Activated CD4-positive, CD25-positive, alpha-beta regulatory T cell treated with anti-CD3 and anti-CD28 coated beads, Interleukin-2, amount 50 U/mL, for 72 hours (primary cell): ENCODE measurements at regions not wholly inside any gene's neighbourhood (a gene's known extent, or its start where the extent isn't known, plus 50 kb on each side); places are given as distances from the start of the nearest gene placed in this dataset.

Experiments
- DNase-seq: peaks from one replicate; pipeline ENCODE4 v3.0.0; 2021

DNA sequence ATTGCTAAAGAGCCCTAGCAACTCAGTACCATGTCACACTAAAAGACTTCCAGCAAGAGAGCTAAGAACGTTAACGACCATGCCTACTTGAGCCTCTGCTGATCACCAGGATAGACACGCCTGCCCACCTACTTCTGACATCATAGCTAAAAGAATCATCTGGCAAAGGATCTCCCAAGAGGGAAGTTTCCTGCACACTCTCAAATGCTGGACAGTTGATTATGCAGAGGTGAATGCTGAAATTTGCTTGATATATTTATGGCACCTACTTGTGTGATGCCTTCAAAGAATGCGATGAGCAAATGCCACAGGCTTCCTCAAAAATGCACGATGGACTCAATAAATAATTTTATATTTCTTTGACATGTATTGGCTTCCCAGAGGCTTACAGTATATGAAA lies 113.6 kb downstream of the GALC start:
- DNase-seq = no peak

DNA sequence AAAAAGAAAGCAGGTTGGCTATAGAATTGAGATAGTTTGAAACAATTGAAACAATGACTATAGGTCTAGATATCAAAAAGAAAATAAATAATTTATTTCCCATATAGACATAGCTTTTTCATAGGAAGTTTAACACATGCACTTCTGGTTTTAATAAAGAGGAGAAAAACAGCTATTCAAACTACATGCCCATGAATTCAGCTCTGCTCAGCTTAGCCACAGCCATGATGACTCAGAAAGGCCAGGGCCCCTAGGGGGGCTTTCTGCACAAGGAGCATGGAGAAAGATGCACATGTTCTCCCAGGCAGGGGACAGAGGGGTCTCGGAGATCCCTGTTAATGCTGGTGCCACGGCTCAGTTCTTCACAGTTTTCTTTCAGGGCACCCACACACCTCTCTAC lies 114.0 kb downstream of the GALC start:
- DNase-seq = no peak

DNA sequence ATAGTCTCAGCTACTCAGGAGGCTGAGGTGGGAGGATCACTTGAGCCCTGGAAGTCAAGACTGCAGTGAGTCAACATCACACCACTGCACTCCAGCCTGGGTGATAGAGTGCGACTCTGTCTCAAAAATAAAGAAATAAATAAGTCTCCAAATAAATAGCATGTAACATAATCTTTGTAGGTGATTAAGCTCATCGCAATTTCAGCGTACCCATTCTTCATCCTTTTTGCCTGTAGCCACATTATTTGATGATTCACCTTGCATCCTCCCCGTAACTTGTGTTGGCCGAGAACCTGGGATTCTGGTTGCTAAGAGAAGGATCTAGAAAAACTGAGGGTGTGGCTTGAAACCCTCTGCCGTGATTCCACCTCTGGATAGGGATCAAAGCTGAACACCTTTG lies 115.1 kb downstream of the GALC start:
- no peak for DNase-seq

DNA sequence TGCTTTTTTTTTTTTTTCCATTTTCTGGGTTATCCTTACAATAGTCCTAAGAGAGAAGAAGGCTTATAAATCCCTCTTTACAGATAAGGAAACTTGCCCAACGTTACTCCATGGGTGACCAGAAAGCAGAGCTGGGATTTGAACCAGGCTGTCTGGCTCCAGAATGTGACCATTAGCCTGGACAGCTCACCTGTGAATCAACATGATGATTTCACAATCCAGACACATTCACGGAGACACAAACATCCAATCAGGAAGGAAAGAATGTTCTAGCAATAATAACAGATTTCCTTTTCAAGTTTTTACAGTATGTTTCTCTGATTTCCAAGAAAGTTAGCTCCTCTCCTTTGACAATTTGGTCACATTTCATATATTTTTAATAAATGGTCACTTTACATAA lies 118.3 kb downstream of the GALC start:
- DNase-seq = no peak

DNA sequence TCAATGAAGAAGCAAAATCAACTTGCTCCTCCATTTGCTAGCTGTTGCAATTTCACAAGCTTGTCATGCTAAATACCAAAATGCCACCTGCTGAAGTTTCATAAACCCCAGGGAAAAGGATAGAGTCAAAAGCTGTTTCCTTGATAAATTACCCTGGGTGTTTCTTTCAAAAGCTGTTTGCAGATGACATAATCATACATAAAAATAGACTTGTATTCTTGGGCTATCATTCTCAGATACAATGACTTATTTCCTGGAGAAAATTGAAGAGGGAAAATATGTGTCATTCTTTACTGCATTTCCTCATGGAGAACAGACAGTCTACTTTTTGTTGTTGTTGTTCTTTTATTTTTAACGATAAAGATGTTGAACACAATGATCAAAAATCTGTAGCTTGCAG lies 119.2 kb downstream of the GALC start:
- DNase-seq = no peak

DNA sequence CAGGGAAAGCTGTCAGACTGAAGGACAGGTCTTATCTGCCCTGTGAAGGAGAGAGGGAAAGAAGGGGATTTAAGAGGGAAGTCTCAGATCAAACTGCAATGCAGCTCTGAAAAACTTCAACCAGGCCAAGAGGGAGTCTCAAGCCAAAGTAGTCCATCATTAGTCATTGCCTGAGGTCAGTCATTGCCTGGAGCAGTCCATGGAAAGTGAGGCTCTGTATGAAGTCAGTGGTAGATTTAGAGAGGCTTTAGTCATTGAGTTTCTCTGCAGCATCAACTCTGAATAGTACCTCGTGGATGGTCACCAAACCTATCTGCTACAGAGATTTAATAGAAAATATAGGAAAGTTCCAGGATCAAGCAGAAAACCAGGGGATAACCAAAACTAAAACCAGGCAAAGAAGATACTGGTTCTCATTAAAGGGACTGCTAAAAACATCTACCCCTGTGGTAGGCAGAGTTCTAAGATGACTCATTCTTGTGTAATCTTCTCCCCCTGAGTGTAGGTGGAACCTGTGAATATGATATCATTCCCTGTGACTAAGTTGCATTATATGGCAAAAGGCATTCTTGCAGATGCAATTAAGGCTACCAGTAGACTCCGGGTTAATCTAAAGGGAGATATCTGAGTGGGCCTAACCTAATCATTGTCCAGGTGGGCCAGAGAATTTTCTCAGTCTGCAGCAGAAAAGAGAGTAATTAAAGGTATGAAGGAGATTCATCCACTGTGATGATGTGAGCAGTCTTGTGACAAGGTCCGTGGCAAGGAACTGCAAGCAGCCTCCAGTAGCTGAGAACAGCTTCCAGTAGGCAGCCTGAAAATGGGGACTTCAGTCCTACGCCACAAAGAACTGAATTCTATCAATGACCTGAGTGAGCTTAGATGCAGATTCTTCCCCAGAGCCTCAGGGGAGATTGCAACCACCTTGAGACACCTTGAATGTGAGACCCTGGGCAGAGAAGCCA lies 123.1 kb downstream of the GALC start:
- DNase-seq = no peak

DNA sequence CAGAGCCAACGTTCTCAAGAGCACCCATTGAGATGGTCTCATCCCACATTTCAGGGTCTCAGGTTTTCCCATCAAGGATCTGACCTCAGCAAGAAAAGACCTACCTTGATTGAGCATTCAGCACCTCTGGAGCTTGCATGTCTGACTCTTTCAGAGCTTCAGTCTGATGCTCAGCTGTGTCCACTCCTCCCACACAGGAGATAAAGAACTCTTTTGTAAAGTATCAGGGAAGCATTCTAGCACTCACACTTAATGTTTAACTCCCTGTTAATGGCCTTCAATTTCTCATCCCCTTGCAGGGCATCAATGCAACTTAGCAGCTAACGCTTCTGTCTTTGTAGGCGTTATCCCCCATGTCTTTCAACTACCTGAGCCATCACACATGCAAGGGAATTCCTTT lies 124.1 kb downstream of the GALC start:
- no peak for DNase-seq

DNA sequence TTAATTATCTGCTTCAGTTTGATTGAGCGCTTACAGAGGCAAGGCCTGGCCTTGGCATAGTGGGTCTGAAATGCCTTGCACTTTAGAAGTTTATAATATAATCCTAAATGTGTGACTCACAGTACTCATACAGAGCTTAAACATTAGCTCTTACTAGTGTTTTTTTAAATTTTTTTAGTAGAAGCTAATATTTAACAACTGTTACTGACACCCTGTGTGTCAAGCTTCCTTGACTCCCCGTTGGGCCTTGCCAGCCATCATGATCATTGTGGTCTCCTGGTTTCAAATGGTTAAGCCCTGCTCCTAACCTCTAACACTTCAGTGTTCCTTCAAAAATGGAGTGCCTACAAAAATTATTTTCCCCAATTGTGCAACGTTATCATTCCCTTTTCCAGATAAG lies 126.9 kb downstream of the GALC start:
- DNase-seq = no peak

DNA sequence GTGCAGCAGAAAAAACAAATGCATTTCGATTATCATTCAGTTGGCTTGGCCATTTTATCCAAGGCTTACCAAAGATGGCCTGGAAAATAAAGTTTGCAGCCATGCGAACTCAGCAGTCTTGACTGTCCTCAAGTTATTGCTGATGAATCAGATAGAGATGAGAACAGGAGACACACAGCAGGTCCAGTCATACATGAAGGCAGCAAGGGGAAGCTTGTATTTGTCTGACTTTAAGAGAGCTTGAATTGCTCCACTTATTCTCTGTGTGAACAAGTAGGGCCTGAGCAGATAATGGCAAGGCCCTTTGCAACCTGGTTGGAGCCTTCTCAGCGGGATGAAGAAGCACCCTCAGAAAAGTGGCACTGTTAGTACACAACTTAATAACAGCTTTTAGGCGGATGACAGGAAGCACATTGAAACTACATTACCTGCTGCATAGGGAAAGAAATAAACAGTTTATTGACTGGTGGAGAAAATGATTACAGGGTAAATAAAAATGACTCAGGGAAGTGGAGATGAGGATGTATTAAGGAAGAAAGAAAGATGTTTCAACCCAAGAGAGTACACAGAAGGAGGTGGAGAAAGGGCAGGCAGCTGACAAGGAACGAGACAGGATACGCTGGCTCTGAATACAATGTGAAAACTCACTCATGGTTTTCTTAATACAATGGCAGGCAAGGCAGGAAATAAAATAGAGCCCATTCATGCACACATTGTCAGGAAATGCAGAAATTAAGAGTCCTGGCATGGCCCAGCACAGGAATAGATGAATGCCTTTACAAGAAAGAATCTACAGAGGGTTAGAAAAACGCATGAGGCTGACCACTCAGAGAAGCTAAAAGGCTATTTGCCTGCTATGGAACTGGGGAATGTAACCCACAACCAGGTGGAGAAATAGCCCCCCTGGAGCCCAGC lies 128.4 kb downstream of the GALC start:
- DNase-seq = no peak

DNA sequence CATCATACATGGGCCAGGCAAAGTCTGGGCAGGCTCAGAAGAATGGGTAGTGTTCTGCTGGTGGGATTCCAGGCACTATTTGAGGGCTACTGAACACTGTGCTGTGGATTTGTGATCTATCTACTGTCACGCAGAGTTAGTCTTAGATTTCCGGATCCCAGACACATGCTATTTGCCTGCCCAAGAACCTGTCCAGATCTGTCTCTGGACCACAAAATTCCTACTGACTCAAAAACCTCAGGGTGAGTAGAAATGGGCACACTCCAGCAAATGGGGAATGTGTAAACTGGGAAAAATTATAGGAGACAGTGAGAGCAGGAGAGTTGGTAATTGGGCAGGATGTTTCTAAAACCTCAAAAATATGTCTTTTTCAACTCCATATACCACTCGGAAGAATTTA lies 129.9 kb downstream of the GALC start:
- no peak for DNase-seq

DNA sequence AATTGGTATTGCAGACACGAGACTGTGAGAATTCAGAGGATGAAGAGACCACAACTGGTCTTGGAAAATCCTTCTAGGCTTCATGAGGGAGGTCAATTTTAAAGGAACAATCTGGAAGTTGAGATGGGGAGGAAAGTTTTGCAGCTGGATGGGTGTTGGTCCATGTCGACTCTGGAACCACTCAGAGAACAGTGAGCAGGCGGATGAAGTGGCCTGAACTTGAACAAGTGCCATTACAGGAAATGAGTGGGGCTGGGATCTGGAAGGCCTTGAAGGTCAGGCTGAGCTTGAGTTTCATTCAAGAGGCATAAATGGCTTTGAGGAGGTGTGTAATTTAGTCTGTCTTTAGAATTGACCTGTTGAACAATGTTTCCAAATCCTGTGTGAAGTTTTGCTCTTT lies 140.9 kb downstream of the GALC start:
- no peak for DNase-seq

DNA sequence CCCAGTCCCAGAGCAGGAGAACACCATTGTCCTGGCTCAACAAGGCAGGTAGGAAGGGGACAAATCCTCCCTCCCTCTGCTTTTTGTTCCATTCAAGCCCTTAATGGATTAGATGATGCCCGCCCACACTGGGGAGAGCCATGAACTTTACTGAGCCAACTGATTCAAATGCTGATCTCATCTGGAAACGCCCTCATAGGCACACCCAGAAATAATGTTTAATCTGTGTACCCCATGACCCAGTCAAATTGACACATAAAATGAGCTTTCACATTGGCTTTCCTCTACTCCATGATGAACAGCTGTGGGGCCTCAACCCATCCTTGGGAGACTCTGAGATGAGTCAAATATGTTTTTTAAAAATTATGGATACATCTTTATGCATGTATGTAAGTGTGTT lies 141.8 kb downstream of the GALC start:
- no peak for DNase-seq

DNA sequence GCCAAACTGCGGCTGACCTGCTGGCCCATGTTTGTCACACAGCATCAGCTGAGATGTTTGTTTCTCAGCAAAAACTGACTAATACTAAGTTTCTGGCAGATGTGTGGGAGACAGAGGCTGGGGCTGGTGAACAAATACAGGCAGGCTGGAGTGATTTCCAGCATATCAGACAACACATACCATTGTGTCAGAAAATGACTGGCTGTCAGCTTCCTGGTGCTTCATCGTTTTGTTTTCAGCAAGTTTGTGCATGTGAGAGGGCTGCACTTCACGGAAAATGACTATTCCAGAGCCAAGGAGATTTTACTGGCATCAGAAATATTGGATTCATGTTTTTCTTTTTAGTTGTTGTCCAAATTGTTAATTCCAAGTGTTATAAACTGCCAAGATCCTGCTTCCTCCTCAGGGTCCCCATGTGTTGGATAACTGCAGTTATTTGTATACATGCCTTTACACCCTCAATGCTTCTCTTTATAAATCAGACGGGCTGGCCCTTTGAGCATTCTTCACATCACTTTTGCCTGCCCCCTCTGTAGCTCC lies 145.7 kb downstream of the GALC start:
- DNase-seq = no peak

DNA sequence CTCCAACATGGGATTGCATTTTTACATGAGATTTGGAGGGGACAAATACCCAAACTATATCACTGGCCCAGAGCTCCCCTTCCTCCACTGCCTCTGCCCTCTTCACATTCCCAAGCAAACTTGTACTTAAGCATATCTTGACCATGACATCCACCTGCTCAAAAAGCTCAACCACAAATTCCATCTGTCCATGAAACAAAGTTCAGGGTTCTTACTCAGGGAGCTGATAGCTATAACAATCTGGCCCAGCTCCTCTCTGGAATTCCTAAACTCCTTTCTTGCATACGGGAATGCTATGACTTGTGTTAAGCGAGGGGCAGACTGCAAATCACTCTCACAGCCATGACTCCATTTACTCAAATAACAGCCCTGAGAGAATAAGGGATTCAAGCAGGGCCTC lies 152.1 kb downstream of the GALC start:
- DNase-seq = no peak

DNA sequence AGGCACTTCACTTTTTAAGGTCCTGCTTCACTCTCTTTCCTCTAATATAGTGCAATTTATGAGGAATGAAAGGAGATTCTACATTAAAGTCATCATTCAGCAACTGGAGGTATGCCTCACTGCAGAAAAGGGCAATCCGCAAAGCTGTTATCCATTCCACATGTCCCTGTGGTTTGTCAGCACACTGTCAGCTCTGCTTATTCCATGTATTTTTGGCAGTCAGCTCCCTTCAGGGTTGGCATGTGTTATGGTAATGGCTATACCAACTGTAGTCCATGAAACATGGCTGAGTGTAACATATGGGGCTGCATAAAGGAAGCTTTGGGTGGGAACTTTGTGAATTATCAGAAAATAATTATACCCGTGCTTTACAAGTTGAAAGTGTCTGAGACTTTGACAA lies 154.1 kb downstream of the GALC start:
- DNase-seq = no peak

DNA sequence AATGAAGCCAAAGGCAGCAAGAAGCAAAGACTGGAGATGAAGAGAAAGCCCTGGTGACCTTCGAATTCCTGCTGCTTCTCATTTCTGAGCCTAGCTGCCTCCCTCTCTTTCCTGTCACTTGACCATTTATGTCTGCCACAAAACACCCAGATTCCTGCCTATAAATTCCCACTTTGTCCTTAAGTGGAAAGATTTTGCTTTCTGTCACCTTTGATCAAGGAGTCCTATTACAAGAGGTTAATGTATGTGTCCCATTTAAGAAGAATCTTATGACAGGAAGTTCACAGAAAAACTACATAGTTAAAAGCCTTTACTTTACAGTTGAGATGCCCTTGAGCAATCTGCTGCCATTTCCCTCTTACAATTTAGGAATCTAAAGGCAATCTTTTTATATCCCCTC lies 155.7 kb downstream of the GALC start:
- no peak for DNase-seq

DNA sequence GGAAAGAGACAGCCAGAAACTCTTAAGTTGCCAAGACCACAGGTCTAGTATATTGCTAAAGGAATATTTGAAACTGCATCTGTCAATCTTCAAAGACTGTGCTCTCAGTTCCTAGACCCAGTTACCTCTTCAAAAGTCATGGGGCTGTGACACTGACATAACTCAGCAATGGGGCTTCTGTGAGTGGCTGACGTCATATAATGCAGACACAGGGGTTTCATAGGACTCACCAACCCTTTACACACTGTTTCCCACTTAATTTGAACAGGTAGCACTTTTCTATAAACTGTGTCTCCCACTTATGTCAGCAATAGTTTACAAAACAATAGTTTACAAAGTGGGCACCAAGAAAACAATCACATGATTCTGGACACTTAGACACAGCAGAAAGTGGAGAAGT lies 158.4 kb downstream of the GALC start:
- no peak for DNase-seq

DNA sequence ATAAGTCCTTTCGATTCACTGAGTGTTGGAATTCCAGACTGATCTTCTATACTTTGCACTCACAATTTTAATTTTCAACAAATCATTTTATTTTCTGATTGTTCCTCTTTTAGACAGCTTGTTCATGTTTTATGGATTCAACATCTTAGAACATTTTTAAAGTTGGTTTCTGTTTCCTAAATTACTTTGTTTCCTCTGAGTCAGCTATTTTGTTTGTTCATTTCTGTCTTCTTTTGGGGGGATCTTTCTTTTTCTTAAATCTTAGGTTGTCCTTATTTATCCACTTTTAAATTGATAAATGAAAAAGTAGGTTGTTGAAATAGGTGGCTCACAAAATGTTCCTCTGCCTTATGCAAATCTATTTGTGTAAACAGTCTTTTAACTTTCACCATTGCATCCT lies 160.0 kb downstream of the GALC start:
- DNase-seq = no peak

DNA sequence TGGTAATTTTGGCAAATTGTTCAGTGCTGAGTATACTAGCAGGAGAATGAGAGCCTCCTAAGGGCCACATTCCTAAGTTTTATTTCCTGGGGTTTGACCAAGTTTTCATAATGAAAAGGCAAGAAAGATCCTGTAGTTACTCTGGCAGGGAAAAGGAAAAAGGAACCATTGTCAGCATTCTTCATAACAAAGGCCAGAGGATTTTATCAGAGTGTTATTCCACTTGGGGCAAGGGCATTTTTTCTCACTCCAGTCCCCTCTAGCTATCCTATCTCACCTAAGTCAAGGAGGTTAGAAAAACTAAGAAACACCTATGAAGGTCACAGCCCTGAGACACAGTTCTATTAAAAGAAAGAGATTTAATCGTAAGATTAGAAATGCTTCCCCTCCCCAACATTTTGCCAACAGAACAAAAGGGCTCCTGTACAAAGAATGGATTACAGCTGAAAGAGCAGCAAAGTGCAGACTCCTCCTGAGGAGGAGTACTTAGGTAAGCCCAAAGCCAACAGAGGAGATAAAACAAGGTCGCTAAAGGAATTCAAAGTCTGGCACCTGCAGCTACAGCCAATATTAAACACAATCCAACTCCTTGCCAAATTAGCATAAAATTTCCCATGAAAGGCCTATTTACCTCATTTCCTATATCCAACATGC lies 162.4 kb downstream of the GALC start:
- no peak for DNase-seq

DNA sequence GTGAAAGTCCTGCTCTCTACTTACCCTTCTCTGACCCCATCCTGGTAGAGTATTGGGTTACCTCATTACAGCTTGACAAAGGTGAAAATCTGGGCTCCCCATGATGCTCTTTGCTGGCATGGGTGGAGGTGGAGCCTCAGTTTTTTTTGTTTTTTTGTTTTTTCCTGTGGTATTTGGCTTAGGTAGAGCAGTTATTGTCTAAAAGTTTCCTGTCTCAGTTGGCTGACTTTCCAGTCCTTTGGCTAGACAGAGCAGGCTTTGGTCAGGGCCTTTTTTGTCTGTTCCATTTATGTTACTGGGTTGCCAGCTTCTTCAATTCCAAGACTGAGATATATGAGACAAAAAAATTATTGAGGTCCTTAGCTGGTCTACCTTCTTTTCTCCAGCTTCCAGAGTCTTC lies 163.4 kb downstream of the GALC start:
- no peak for DNase-seq

DNA sequence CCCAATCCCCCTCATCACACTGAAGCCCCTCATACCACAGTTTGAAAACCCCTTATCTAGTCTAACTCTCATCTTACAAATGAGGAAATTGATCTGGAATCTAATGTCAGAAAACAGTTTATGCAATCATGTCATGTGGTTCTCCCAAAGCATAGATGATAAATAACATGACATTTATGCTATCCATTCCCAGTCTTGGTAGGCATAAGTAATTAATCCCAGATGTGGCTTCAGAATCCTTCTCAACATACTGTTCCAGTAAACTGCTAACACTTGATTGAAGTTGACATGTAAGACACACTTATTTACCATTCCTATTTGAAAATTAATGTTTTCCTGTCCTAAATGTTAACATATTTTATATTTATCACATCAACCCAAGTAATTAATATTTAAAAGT lies 168.7 kb downstream of the GALC start:
- DNase-seq = no peak

DNA sequence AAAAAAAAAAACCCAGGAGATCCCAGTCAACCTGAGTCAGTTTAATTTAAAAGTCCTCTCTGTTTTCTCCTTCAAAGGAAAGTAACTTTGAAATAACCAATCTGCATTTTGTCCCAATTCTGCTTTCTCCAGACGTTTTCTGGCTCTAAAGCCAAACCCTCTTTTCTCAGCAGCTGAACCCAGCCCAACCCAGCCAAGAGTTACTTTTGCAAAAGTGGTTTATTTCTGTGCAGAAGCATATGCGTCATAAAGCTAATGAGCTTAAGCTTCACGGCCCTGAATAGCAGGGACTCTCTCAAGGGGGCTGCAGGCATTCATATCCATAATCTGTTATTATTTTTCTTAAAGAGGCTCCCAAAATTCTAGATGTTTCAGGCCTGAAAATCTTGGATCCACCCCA lies 176.6 kb downstream of the GALC start:
- no peak for DNase-seq

DNA sequence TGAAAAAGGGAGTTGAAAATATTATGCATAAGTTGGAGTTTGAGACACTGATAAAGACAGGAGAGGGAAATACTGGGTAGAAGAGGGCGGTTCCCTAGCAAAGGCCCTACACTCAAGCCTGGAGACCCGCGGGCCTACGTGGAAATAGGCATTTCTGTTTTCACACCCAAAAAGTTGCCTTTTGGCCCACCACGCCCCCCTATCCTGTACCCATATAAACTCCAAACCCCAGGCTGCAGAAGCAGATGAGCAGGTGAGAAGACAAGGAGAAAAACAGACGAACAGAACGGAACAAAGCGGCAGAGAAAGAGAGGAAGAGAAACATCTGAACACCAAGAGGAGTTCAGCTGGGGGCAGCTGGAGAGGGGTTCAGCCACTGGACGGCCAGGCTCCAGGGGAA lies 177.9 kb downstream of the GALC start:
- DNase-seq = no peak
